Adrenal gland (tissue), 9 donors: ENCODE measurements at regions not wholly inside any gene's neighbourhood (a gene's known extent, or its start where the extent isn't known, plus 50 kb on each side); places are given as distances from the start of the nearest gene placed in this dataset.

ENCODE experiments used
- DNase-seq, 7 donors: peaks; one replicate each; pipeline ENCODE4 v3.0.0-alpha.2; 2019 to 2020
- H3K27ac ChIP-seq, 5 donors: fragments of 200-600 bp; sonication (generic) in 4 of 5; 1 replicate in 3 of 5; 2 replicates in 2 of 5; pipeline versions ENCODE4 v1.5.1 to v1.8.0; 2016 to 2020; ENCODE audit warnings: mild to moderate bottlenecking in 1 of 5
- H3K27me3 ChIP-seq: fragments of 200-600 bp; 2 replicates; pipeline ENCODE4 v1.8.0; 2021
- H3K36me3 ChIP-seq, 2 donors: fragments of 200-600 bp; replicated peaks in 1 of 2; 1 replicate in 1 of 2; 2 replicates in 1 of 2; pipeline versions ENCODE4 v1.5.1 to v1.8.0; 2018 to 2022
- H3K4me1 ChIP-seq, 2 donors: fragments of 200-600 bp; replicated peaks in 1 of 2; 1 replicate in 1 of 2; 2 replicates in 1 of 2; pipeline versions ENCODE4 v1.5.1 to v1.8.0; 2018 to 2021
- H3K4me3 ChIP-seq, 4 donors: fragments of 200-600 bp; sonication (generic) in 3 of 4; one replicate each; pipeline ENCODE4 v1.5.1; 2016 to 2018
- H3K9me3 ChIP-seq, 3 donors: fragments of 200-600 bp; sonication (generic) in 1 of 3; replicated peaks in 1 of 3; 1 replicate in 2 of 3; 2 replicates in 1 of 3; pipeline versions ENCODE4 v1.5.1 to v1.8.0; 2016 to 2021
- POLR2A ChIP-seq, 2 donors: fragments of 450-650 bp; IDR thresholded peaks; one replicate each; pipeline ENCODE4 v1.6.1; 2017; ENCODE audit warnings: antibody characterized with exemption in 2 of 2, mild to moderate bottlenecking in 2 of 2, moderate library complexity in 1 of 2
- WGBS, 4 donors: extraction: QIAGEN DNeasy Blood & Tissue Kit in 2 of 4; methylation state at CpG; one replicate each; pipeline versions ENCODE4 v1.1.5 to v1.1.7; 2013 to 2017; 5-methylcytosine and 5-hydroxymethylcytosine counted together
- intact Hi-C, 2 donors: fragments of 100-400 bp; cut with DNase I; formaldehyde crosslinking; loops; one replicate each; pipeline versions ENCODE4 v1.14.1 to v1.15.0; 2022 to 2023
- TF ChIP-seq, protein P1 (sequence below), 6 experiments: fragments of 450-650 bp in 4 of 6; fragments of 200-600 bp in 2 of 6; sonication (generic) in 1 of 6; IDR thresholded peaks; 1 replicate in 5 of 6; 2 replicates in 1 of 6; pipeline versions ENCODE4 v1.5.1 to v1.8.0; 2016 to 2021; ENCODE audit warnings: antibody characterized with exemption in 6 of 6, mild to moderate bottlenecking in 2 of 6, moderate library complexity in 1 of 6
- donor health status: healthy with polysubstance abuse.
- donor health status: Bipolar disorder and iron deficiency.
- donor health status: DM: yes; HTN: yes; CAD: no.
- donor health status: DM: no; HTN: no; CAD: no.
- donor health status: DM: no; HTN: no; CAD: no.

GRCh38 chr6:144681334-144681733 lies 396.2 kb downstream of the UTRN start:
- intact Hi-C loops, result no loop called here
- H3K4me1 ChIP-seq, result peaks cover 15 to 23% of the 10 kb centered on the region in 2 donors
- H3K9me3 ChIP-seq, result no peaks in the 10 kb centered on the region
- no peak for TF ChIP-seq POLR2A (IDR thresholded peaks at IDR 0.05)
- H3K27ac ChIP-seq, result no peak overlapping the region
- no peak for DNase-seq
- no peak overlapping the region for H3K4me3 ChIP-seq
- no peaks in the 10 kb centered on the region for H3K36me3 ChIP-seq
- WGBS, 4 donors, result 79 to 88% (median 84%) methylated on average over 3 of the region's 3 CpGs
- no peaks in the 10 kb centered on the region for H3K27me3 ChIP-seq

GRCh38 chr6:144683216-144684070 lies 398.3 kb downstream of the UTRN start:
- 76 to 90% (median 83%) methylated on average over 6 of the region's 6 CpGs for WGBS, 4 donors
- no peaks in the 10 kb centered on the region for H3K36me3 ChIP-seq
- H3K9me3 ChIP-seq, result peaks cover 0 to 9% (median 0%) of the 10 kb centered on the region in 3 donors
- no peak overlapping the region for H3K4me3 ChIP-seq
- no peak for DNase-seq
- no peak overlapping the region for H3K27ac ChIP-seq
- intact Hi-C loops, result no loop called here
- H3K4me1 ChIP-seq, result peaks cover 10 to 20% of the 10 kb centered on the region in 2 donors
- TF ChIP-seq POLR2A (IDR thresholded peaks at IDR 0.05), result no peak
- TF ChIP-seq, protein P1, sequence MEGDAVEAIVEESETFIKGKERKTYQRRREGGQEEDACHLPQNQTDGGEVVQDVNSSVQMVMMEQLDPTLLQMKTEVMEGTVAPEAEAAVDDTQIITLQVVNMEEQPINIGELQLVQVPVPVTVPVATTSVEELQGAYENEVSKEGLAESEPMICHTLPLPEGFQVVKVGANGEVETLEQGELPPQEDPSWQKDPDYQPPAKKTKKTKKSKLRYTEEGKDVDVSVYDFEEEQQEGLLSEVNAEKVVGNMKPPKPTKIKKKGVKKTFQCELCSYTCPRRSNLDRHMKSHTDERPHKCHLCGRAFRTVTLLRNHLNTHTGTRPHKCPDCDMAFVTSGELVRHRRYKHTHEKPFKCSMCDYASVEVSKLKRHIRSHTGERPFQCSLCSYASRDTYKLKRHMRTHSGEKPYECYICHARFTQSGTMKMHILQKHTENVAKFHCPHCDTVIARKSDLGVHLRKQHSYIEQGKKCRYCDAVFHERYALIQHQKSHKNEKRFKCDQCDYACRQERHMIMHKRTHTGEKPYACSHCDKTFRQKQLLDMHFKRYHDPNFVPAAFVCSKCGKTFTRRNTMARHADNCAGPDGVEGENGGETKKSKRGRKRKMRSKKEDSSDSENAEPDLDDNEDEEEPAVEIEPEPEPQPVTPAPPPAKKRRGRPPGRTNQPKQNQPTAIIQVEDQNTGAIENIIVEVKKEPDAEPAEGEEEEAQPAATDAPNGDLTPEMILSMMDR (IDR thresholded peaks at IDR 0.05), result no peak
- no peaks in the 10 kb centered on the region for H3K27me3 ChIP-seq

GRCh38 chr6:144688713-144689112 lies 403.6 kb downstream of the UTRN start:
- H3K36me3 ChIP-seq, result no peaks in the 10 kb centered on the region
- TF ChIP-seq, protein P1 (IDR thresholded peaks at IDR 0.05), result no peak
- no peak for TF ChIP-seq POLR2A (IDR thresholded peaks at IDR 0.05)
- H3K4me3 ChIP-seq, result no peak overlapping the region
- no peak for DNase-seq
- peaks cover 0 to 9% (median 0%) of the 10 kb centered on the region in 3 donors for H3K9me3 ChIP-seq
- no peaks in the 10 kb centered on the region for H3K27me3 ChIP-seq
- H3K27ac ChIP-seq, result no peak overlapping the region
- no peaks in the 10 kb centered on the region for H3K4me1 ChIP-seq
- intact Hi-C loops, result no loop called here

DNA sequence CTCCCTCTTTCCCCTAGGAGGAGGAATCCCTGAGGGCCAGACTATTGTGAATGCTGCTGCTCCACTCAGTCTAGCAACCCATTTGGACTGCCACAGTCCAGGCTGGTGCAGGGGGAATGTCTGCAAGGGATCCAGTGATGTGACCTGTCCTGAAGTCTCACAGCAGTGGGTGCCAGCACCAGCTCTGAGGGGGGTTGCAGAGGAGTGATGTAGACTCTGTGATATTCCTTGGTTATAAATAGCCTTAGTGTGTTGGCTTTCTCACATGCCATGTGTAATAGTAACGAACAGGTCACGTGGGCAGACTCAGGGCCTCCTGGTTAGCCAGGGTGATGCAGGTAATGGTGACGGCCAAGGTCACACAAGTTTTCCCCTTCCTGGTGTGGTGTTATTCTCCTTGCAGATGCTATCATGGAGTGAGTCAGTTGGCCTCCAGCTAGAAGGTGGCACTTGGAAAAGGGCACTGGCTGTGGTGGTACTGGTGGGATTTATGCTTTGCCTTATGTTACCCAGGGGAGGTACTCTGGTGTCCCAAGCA lies 404.4 kb downstream of the UTRN start:
- Histone ChIP-seq H3K9me3 (peaks cover 0 to 9% (median 0%) of the 10 kb centered on the region in 3 donors), H3K27ac (no peak overlapping the region), H3K4me1 (no peaks in the 10 kb centered on the region), H3K36me3 (no peaks in the 10 kb centered on the region), H3K4me3 (no peak overlapping the region), H3K27me3 (no peaks in the 10 kb centered on the region)
- peak in 1 of 7 donors; percentile 32 for DNase-seq
- intact Hi-C loops, result no loop called here
- WGBS, 4 donors, result 84 to 100% (median 94%) methylated on average over 3 of the region's 3 CpGs
- TF ChIP-seq POLR2A (IDR thresholded peaks at IDR 0.05), result no peak
- TF ChIP-seq, protein P1 (IDR thresholded peaks at IDR 0.05), result no peak
